Nephron (organoid): ENCODE measurements at regions not wholly inside any gene's neighbourhood (a gene's known extent, or its start where the extent isn't known, plus 50 kb on each side); places are given as distances from the start of the nearest gene placed in this dataset.

Source experiments
- H3K27ac Mint-ChIP-seq, 3 experiments: 2 replicates each; pipeline ENCODE4 v1.8.0; 2020; ENCODE audit warnings: mixed read lengths in 3 of 3, mild to moderate bottlenecking in 2 of 3, moderate library complexity in 1 of 3
- H3K27me3 Mint-ChIP-seq: 2 replicates; pipeline ENCODE4 v1.8.0; 2021; ENCODE audit warnings: low read depth, mild to moderate bottlenecking, moderate library complexity, mixed read lengths
- H3K36me3 Mint-ChIP-seq: 2 replicates; pipeline ENCODE4 v1.8.0; 2020; ENCODE audit warnings: low read depth, mixed read lengths
- H3K4me1 Mint-ChIP-seq: 2 replicates; pipeline ENCODE4 v1.8.0; 2020; ENCODE audit warnings: mixed read lengths
- H3K4me3 Mint-ChIP-seq, 3 experiments: 2 replicates each; pipeline ENCODE4 v1.8.0; 2020; ENCODE audit warnings: mild to moderate bottlenecking in 3 of 3, mixed read lengths in 3 of 3, moderate library complexity in 2 of 3
- H3K9me3 Mint-ChIP-seq: 2 replicates; pipeline ENCODE4 v1.8.0; 2020; ENCODE audit warnings: mixed read lengths
- CTCF ChIP-seq, 3 experiments: fragments of 200-600 bp; sonication (generic); IDR thresholded peaks; one replicate each; pipeline ENCODE4 v1.5.0; 2021; ENCODE audit warnings: antibody characterized with exemption in 3 of 3; ENCODE audit not compliant: unreplicated experiment in 3 of 3

DNA sequence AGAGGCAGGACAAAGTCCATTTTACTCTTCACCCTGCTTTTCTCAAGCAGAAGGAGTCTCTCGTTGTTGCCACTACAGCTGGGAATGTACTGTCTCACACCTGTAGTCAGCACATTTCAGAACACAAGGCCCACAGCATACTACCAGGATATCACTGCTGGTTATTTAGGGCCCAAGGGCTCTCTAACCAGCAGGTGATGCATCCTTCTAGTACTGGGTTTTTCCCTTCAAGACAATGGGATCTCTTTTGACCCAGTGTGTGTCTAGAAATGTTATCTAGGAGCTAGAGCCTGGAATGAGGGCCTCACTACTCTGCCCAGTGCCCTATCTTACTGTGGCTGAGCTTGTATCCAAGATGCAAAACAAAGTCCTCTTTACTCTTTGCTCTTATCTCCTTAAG, 235.1 kb upstream of the PRR16 start:
- no peaks in the 10 kb centered on the region for H3K9me3 Mint-ChIP-seq
- no peaks in the 10 kb centered on the region for H3K4me1 Mint-ChIP-seq
- no peak overlapping the region for H3K4me3 Mint-ChIP-seq
- H3K36me3 Mint-ChIP-seq: no peaks in the 10 kb centered on the region
- no peak overlapping the region for H3K27ac Mint-ChIP-seq
- no peak for TF ChIP-seq CTCF (IDR thresholded peaks at IDR 0.05; ENCODE audit: unreplicated experiment in 3 of 3)
- H3K27me3 Mint-ChIP-seq: no peaks in the 10 kb centered on the region

- H3K4me3 Mint-ChIP-seq: no peak overlapping the region
- H3K27ac Mint-ChIP-seq: no peak overlapping the region
- no peaks in the 10 kb centered on the region for H3K4me1 Mint-ChIP-seq
- H3K36me3 Mint-ChIP-seq: no peaks in the 10 kb centered on the region
- TF ChIP-seq CTCF (IDR thresholded peaks at IDR 0.05; ENCODE audit: unreplicated experiment in 3 of 3): no peak
- peaks cover 9% of the 10 kb centered on the region for H3K9me3 Mint-ChIP-seq
- H3K27me3 Mint-ChIP-seq: no peaks in the 10 kb centered on the region
These were observed 232.5 kb upstream of the PRR16 start for GRCh38 chr5:120231563-120231962.

DNA sequence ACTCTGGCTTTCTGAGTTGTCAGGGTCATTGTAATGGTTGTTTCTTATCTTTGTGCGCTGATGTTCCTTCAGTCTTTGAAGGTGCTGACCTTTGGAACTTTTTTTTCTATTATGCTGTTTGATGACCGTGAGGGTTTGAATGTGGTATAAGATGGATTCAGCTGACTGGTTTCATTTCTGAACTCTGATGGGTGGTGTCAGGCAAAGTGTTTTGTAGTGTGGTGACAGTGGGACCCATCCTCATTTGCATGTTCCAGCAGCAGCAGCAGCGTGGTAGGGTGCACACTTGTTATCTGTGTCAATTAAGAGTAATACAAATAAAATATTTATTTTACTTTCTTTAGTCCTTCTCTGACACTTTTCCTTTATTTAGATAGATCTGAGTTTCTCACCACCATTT, 227.7 kb upstream of the PRR16 start:
- Mint-ChIP-seq H3K4me1 (no peaks in the 10 kb centered on the region), H3K36me3 (no peaks in the 10 kb centered on the region), H3K27me3 (no peaks in the 10 kb centered on the region), H3K9me3 (peaks cover 11% of the 10 kb centered on the region), H3K27ac (no peak overlapping the region), H3K4me3 (no peak overlapping the region)
- no peak for TF ChIP-seq CTCF (IDR thresholded peaks at IDR 0.05; ENCODE audit: unreplicated experiment in 3 of 3)

- Mint-ChIP-seq H3K4me3 (no peak overlapping the region), H3K27me3 (no peaks in the 10 kb centered on the region), H3K4me1 (no peaks in the 10 kb centered on the region), H3K36me3 (no peaks in the 10 kb centered on the region), H3K9me3 (peaks cover 11% of the 10 kb centered on the region), H3K27ac (no peak overlapping the region)
- TF ChIP-seq CTCF (IDR thresholded peaks at IDR 0.05; ENCODE audit: unreplicated experiment in 3 of 3): no peak
These were observed 225.0 kb upstream of the PRR16 start for GRCh38 chr5:120239086-120239485.

DNA sequence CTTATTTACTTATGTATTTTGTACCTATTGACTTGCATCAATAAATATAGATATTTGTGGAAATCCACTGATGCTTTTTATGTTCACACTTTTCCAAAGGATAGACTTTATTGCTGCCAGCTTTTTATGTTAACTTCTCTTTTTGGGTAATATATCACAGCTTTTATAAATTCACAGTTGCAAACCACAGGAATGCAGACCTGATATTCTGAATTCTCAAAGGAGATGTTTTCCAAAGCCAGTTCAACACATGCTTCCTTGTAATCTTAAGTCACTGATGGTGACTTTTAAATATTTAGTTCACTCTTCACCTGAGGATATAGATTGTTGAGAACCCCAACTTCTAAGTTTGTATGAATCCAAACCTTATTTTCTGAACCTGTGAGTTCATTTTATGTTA, 223.4 kb upstream of the PRR16 start:
- TF ChIP-seq CTCF (IDR thresholded peaks at IDR 0.05; ENCODE audit: unreplicated experiment in 3 of 3): no peak
- no peaks in the 10 kb centered on the region for H3K4me1 Mint-ChIP-seq
- no peaks in the 10 kb centered on the region for H3K36me3 Mint-ChIP-seq
- H3K27ac Mint-ChIP-seq: no peak overlapping the region
- no peaks in the 10 kb centered on the region for H3K27me3 Mint-ChIP-seq
- peaks cover 9% of the 10 kb centered on the region for H3K9me3 Mint-ChIP-seq
- H3K4me3 Mint-ChIP-seq: no peak overlapping the region

DNA sequence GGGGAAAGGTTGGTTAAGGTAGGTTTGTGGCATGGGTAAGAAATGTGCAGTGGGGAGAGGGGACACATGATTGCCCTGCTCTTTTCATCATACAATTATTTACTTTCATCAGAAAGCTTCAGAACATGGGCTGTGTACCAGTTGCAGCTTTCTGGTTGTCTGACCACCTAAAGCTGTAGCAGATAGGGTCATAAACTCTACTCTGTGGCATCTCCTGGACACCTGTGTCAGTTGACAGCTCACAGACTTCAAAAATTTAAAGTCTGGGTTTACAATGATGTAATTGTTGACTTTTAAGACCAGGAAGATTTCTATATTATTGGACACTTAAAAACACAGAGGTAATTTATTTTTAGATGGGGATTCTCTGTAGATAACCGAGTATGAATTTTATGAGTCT, 222.7 kb upstream of the PRR16 start:
- Mint-ChIP-seq H3K27ac (no peak overlapping the region), H3K9me3 (peaks cover 2% of the 10 kb centered on the region), H3K36me3 (no peaks in the 10 kb centered on the region), H3K4me1 (no peaks in the 10 kb centered on the region), H3K4me3 (no peak overlapping the region), H3K27me3 (no peaks in the 10 kb centered on the region)
- TF ChIP-seq CTCF (IDR thresholded peaks at IDR 0.05; ENCODE audit: unreplicated experiment in 3 of 3): no peak
